GM19324 (cell line): ENCODE measurements at regions not wholly inside any gene's neighbourhood (a gene's known extent, or its start where the extent isn't known, plus 50 kb on each side); places are given as distances from the start of the nearest gene placed in this dataset.

Experiments
- ATAC-seq: cut with Tn5 transposase; IDR thresholded peaks from one replicate; pipeline ENCODE4 v1.9.1; 2021; ENCODE audit warnings: mild to moderate bottlenecking, moderate library complexity; ENCODE audit not compliant: unreplicated experiment, low FRiP score

GRCh38 chr11:42543844-42544419 is 767.9 kb upstream of the API5 start:
- ATAC-seq, result no peak

- no peak for ATAC-seq
These were observed 767.1 kb upstream of the API5 start for GRCh38 chr11:42544726-42545125.

- no peak for ATAC-seq
These were observed 765.8 kb upstream of the API5 start for GRCh38 chr11:42545954-42546353.

GRCh38 chr11:42552786-42553185 is 759.0 kb upstream of the API5 start:
- no peak for ATAC-seq

GRCh38 chr11:42555190-42555589 is 756.6 kb upstream of the API5 start:
- ATAC-seq, result no peak

GRCh38 chr11:42571131-42571877 is 740.5 kb upstream of the API5 start:
- ATAC-seq, result no peak

GRCh38 chr11:42571878-42572610 is 739.8 kb upstream of the API5 start:
- ATAC-seq, result no peak

GRCh38 chr11:42576318-42576717 is 735.5 kb upstream of the API5 start:
- ATAC-seq, result no peak

- ATAC-seq, result no peak
These were observed 722.5 kb upstream of the API5 start for GRCh38 chr11:42589286-42589685.

GRCh38 chr11:42591841-42592240 is 720.0 kb upstream of the API5 start:
- ATAC-seq, result no peak

GRCh38 chr11:42593441-42593840 is 718.4 kb upstream of the API5 start:
- ATAC-seq, result no peak

- ATAC-seq, result no peak
These were observed 715.9 kb upstream of the API5 start for GRCh38 chr11:42595876-42596275.

- no peak for ATAC-seq
These were observed 715.1 kb upstream of the API5 start for GRCh38 chr11:42596576-42597145.

- no peak for ATAC-seq
These were observed 713.5 kb upstream of the API5 start for GRCh38 chr11:42598341-42598740.

- ATAC-seq, result no peak
These were observed 691.0 kb upstream of the API5 start for GRCh38 chr11:42620796-42621195.

- ATAC-seq, result no peak
These were observed 685.8 kb upstream of the API5 start for GRCh38 chr11:42625757-42626665.

GRCh38 chr11:42631220-42631843 is 680.5 kb upstream of the API5 start:
- no peak for ATAC-seq

GRCh38 chr11:42646959-42647358 is 664.8 kb upstream of the API5 start:
- no peak for ATAC-seq

GRCh38 chr11:42647993-42648392 is 663.8 kb upstream of the API5 start:
- ATAC-seq, result no peak

- no peak for ATAC-seq
These were observed 660.2 kb upstream of the API5 start for GRCh38 chr11:42651621-42652020.
